Muscle layer of duodenum (tissue), 2 donors: ENCODE measurements at regions not wholly inside any gene's neighbourhood (a gene's known extent, or its start where the extent isn't known, plus 50 kb on each side); places are given as distances from the start of the nearest gene placed in this dataset.

Experiments used
- H3K27ac ChIP-seq: one replicate; pipeline ENCODE4 v1.7.0; 2013; ENCODE audit warnings: mild to moderate bottlenecking, low read length
- H3K27me3 ChIP-seq: one replicate; pipeline ENCODE4 v1.7.0; 2013; ENCODE audit warnings: low read depth, mild to moderate bottlenecking, control low read depth, low read length
- H3K36me3 ChIP-seq, 2 donors: one replicate each; pipeline ENCODE4 v1.7.0; 2013; ENCODE audit warnings: low read length in 2 of 2, control low read depth in 1 of 2, mild to moderate bottlenecking in 1 of 2; ENCODE audit not compliant: insufficient read depth in 2 of 2, control insufficient read depth in 1 of 2
- H3K4me1 ChIP-seq, 2 donors: one replicate each; pipeline ENCODE4 v1.7.0; 2013; ENCODE audit warnings: low read length in 2 of 2, mild to moderate bottlenecking in 2 of 2, control low read depth in 1 of 2, moderate library complexity in 1 of 2; ENCODE audit not compliant: insufficient read depth in 2 of 2, control insufficient read depth in 1 of 2
- H3K4me3 ChIP-seq, 2 donors: one replicate each; pipeline ENCODE4 v1.7.0; 2013; ENCODE audit warnings: low read length in 2 of 2, low read depth in 1 of 2, mild to moderate bottlenecking in 1 of 2
- H3K9me3 ChIP-seq, 2 donors: one replicate each; pipeline ENCODE4 v1.7.0; 2013; ENCODE audit warnings: low read length in 2 of 2, control low read depth in 1 of 2, mild to moderate bottlenecking in 1 of 2; ENCODE audit not compliant: control insufficient read depth in 1 of 2
- donor health status: healthy.

DNA sequence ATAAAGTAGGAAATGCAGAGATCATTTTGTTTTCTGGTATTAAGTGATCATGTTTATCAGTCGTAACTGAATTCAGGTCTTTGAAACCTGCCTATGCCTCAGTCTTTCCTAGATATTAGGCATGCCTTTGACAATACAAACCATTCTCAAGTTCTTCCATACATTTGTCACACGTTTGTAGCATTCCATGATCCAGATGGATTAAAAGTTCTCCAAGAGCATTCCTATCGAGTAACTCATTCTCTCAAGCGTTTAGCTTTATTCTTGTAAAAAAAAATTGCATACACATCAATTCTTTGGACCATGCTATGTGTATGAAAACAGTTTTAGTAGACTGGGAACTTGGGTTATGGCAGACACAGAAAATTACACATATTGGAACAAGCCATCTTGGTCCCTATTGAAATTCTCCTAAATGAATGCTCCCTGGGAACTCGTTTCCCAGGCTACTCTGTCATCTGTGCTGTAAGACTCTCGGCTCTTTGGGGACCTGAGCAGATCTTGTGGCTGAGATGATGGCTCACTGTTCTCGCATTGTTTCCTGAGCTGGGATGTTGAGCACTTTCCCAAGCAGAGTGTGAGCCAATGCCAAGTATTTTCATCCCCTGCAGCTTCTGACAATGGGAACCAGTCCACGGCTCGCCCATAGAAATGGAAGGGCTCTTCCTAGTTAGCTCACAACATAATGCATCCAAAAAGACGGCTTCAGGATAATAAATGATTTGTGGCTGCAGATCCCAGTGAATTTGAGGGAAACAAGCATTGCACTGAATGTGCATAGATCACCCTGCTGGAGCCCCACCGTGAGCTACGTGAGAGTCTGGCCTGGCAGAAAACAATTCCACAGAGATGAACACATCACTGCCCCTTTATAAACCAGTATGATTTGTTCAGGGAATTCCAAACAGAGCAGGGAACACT, 230.2 kb downstream of the IRX1 start:
- Histone ChIP-seq H3K36me3 (no peaks in the 10 kb centered on the region), H3K4me3 (no peak overlapping the region), H3K27ac (no peak overlapping the region), H3K9me3 (no peaks in the 10 kb centered on the region), H3K27me3 (no peaks in the 10 kb centered on the region), H3K4me1 (peaks cover 0 to 8% of the 10 kb centered on the region in 2 donors)

DNA sequence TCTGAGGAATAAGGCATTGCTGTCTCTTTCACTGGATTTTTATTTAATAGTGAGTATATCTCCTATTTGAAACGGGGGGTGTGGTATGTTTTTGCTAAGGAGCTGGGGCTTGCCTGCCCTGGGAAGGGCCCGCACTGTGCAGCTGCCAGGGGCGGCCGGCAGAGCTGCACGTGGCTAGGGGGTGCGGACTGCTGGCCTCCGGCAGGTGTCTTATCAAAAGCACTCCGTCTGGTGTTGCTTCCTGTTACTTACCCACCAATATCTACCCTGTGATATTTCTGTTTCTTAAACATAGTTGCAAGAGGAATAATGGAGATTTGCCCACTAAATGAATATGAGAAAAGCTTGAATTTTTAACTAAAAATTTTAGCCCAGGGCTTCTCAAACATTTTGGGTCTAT, 232.0 kb downstream of the IRX1 start:
- Histone ChIP-seq H3K4me3 (no peak overlapping the region), H3K36me3 (no peaks in the 10 kb centered on the region), H3K9me3 (no peaks in the 10 kb centered on the region), H3K4me1 (peaks cover 0 to 8% of the 10 kb centered on the region in 2 donors), H3K27ac (no peak overlapping the region), H3K27me3 (no peaks in the 10 kb centered on the region)

DNA sequence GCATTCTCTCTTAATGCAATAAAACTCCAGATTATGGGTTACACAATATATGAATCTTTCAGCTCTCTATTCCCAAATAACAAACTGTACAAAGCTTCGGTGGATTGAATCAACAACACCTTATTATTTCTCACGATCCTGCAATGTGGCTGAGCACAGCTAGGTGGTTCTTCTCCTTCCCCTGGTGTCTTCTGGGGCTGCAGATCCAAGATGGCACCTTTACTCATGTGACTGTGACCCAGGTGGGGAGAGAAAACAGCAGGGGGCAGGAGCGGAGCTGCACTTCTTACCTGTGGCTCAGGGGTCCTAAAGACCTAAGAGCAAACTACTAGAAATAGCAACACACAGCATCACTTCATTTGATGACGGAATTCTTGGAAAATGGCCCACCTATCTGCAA, 233.1 kb downstream of the IRX1 start:
- H3K4me1 ChIP-seq: peaks cover 0 to 8% of the 10 kb centered on the region in 2 donors
- no peak overlapping the region for H3K4me3 ChIP-seq

DNA sequence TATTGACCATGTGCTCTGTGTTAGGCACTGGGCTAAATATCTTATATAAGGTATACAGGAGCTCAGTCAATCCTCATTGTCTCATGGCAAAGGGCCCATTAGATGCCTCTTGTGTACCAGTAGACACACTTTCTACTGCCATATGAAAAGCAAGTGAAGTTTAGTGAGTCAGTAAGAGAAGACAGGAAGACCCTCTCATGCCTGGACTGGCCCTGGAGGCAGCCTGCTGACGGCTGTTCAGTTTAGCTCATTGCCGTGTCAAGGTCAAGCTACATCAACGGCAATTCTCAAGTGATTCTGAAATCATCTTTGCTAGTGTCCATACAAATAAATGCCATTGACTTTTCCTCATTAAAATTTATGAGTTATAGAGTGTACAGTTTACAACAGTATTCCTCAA, 237.9 kb downstream of the IRX1 start:
- no peak overlapping the region for H3K27ac ChIP-seq
- no peaks in the 10 kb centered on the region for H3K4me1 ChIP-seq
- no peaks in the 10 kb centered on the region for H3K36me3 ChIP-seq
- no peaks in the 10 kb centered on the region for H3K27me3 ChIP-seq
- no peak overlapping the region for H3K4me3 ChIP-seq
- no peaks in the 10 kb centered on the region for H3K9me3 ChIP-seq

More for the DNA sequence above, 233.1 kb downstream of the IRX1 start:
- Histone ChIP-seq H3K9me3 (no peaks in the 10 kb centered on the region), H3K27ac (no peak overlapping the region), H3K27me3 (no peaks in the 10 kb centered on the region), H3K36me3 (no peaks in the 10 kb centered on the region)

DNA sequence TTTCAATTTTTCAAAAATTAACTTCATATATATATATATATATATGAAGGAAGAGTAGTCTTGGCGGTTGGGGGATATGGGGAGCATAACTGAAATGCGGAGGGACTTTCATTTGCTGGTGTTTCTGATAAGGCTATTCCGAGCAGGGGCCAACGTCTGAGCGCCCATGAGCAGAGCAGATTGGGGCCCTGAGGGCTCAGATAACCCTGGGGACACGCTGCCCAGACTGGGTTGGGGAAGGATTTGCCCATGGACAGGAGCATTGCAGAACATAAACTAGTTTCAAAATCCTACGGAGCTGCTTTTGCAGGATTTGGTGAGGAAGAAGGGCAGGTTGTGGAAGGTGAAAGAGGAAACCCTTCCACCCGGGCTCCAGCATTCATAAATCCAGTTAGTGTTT, 240.2 kb downstream of the IRX1 start:
- no peak overlapping the region for H3K4me3 ChIP-seq
- no peaks in the 10 kb centered on the region for H3K36me3 ChIP-seq
- no peaks in the 10 kb centered on the region for H3K4me1 ChIP-seq
- no peak overlapping the region for H3K27ac ChIP-seq
- no peaks in the 10 kb centered on the region for H3K9me3 ChIP-seq
- no peaks in the 10 kb centered on the region for H3K27me3 ChIP-seq

DNA sequence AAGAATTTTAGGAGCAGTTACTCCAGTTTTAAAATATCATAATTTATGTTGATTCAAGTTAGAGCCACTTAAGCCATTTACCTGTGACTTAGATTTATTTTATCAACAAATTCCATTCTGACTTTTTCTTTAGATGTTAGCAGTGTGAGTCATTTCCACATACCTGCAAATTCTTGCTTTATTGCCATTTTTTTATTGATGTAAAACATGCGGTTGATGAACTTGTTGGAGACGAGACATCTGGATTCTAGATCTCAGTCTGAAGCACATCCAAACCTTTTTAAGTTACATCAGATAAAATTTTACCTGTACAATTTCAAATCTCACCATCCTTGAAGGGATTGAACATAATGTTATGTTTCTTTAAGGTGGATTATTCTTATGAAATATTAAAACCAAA, 240.9 kb downstream of the IRX1 start:
- no peaks in the 10 kb centered on the region for H3K4me1 ChIP-seq
- no peak overlapping the region for H3K27ac ChIP-seq
- no peaks in the 10 kb centered on the region for H3K36me3 ChIP-seq
- H3K9me3 ChIP-seq: no peaks in the 10 kb centered on the region
- no peak overlapping the region for H3K4me3 ChIP-seq
- H3K27me3 ChIP-seq: no peaks in the 10 kb centered on the region

DNA sequence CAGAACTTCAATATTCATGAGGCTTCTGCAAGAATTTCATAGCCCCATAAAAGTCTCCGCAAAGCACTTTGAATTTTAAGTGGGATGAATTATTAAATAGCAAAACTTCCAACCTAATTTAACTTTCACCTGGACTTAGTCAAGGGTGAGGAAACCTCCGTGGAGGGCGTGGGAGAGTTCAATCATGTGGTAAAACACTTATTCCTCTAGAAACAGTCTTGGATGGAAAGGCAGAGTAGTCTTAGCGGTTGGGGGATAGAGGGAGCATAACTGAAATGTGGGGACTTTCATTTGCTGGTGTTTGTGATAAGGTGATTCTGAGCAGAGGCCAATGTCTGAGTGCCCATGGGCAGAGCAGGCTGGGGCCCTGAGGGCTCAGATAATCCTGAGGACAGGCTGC, 241.9 kb downstream of the IRX1 start:
- no peaks in the 10 kb centered on the region for H3K27me3 ChIP-seq
- H3K4me3 ChIP-seq: no peak overlapping the region
- no peaks in the 10 kb centered on the region for H3K4me1 ChIP-seq
- no peaks in the 10 kb centered on the region for H3K36me3 ChIP-seq
- no peak overlapping the region for H3K27ac ChIP-seq
- no peaks in the 10 kb centered on the region for H3K9me3 ChIP-seq

DNA sequence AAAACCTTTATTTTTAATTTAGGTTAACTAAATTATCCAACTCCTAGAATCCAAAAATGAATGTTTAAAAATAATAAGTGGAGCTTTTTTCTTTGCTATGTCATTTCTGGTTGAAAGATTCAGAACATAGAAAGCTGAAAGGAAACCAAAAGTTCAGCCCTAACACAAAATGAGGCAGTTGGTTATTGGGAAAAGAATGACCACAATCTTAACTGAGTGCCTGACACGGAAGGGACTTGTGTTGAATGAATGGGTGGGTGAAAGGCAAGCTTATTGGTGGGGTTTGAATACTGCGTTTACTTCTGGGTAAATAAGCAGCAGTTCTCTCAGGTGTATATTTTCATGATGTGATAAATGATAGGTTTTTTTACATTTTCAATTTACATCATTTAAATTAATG, 243.5 kb downstream of the IRX1 start:
- H3K4me3 ChIP-seq: no peak overlapping the region
- no peaks in the 10 kb centered on the region for H3K36me3 ChIP-seq
- H3K27ac ChIP-seq: no peak overlapping the region
- H3K9me3 ChIP-seq: no peaks in the 10 kb centered on the region
- no peaks in the 10 kb centered on the region for H3K27me3 ChIP-seq
- H3K4me1 ChIP-seq: peaks cover 0 to 6% of the 10 kb centered on the region in 2 donors

DNA sequence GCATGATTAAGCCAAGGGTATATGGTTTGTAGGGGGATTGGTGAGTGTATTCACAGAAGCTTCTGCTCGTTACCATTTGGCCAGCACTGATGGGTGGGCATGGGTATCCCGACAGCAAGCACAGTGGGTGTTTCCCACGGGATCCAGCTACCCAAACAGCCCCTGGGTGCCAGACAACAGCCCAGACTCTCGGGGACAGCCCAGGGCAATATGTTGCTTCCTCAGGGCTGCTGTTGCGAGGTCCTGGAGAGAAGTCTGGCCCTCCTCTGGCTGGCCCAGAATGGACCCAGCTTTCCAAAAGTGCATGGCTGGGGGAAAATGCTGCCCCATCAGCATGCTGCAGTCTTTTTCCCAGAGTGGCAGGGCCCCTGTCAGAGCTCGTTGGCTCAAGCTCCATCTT, 247.0 kb downstream of the IRX1 start:
- Histone ChIP-seq H3K4me3 (no peak overlapping the region), H3K27ac (no peak overlapping the region), H3K4me1 (peaks cover 0 to 13% of the 10 kb centered on the region in 2 donors), H3K9me3 (no peaks in the 10 kb centered on the region), H3K36me3 (no peaks in the 10 kb centered on the region), H3K27me3 (no peaks in the 10 kb centered on the region)

DNA sequence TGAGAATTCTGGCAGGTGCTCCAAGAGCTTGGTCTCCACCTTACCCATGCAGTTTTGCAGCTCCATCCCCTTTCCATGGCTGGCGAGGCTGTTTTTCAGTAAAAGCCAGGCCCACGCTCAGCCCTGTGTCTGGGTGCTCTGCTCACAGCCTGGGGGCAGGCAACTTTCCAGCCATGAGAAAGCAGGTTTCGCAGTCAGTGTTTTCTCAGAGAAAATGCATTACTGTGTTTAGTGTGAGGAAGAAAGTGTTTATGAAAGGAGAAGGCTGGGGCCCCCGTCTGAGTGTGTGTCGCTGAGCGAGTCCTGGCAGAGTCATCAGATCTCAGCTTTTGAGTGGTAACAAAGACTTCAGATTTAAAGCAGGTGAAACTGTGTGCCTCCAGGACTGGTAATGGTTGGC, 248.1 kb downstream of the IRX1 start:
- Histone ChIP-seq H3K9me3 (no peaks in the 10 kb centered on the region), H3K27ac (no peak overlapping the region), H3K27me3 (no peaks in the 10 kb centered on the region), H3K36me3 (no peaks in the 10 kb centered on the region), H3K4me3 (no peak overlapping the region), H3K4me1 (peaks cover 0 to 13% of the 10 kb centered on the region in 2 donors)

DNA sequence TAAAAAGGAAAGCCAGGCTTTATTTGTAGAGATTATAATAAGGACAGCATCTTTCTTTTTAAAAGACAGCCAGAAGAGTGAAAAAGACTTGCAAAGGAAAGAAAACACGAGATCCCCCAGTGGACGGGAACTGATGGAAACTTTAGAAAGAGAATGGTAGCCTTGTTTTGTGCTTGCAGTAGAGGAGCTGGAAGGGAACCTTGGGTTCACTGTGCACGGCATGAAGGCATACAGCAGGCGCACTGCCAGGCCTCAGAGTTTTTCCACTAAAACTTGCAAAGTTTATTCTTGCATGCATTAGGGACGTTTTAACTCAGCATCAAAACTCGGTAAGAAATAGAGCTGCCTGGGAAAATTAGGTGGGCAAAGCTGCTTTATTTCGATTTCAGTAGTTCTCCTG, 248.6 kb downstream of the IRX1 start:
- Histone ChIP-seq H3K36me3 (no peaks in the 10 kb centered on the region), H3K4me1 (peaks cover 0 to 13% of the 10 kb centered on the region in 2 donors), H3K27me3 (no peaks in the 10 kb centered on the region), H3K27ac (no peak overlapping the region), H3K4me3 (no peak overlapping the region), H3K9me3 (no peaks in the 10 kb centered on the region)

DNA sequence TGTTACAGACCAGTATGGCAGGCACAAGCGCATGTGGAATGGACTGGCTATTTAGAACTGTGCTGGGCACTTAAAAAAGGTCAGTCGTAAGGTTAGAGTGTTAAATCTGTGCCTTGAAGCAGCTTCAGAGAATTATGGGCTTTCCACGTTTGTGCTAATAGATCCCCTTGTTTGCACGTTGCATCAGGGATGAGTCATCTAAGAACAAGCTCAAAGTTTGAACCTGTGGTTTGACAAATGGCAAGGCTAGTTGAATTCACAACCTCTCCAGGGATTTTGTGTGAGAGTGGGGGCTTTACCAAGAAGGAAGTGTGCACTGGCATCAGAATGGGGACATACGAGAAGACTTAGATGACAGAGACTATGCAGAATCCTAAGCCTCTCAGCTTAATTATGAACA, 249.6 kb downstream of the IRX1 start:
- no peaks in the 10 kb centered on the region for H3K27me3 ChIP-seq
- no peak overlapping the region for H3K27ac ChIP-seq
- no peak overlapping the region for H3K4me3 ChIP-seq
- H3K4me1 ChIP-seq: peaks cover 0 to 13% of the 10 kb centered on the region in 2 donors
- no peaks in the 10 kb centered on the region for H3K9me3 ChIP-seq
- no peaks in the 10 kb centered on the region for H3K36me3 ChIP-seq
